ENCODE measurements at regions not wholly inside any gene's neighbourhood (a gene's known extent, or its start where the extent isn't known, plus 50 kb on each side); places are given as distances from the start of the nearest gene placed in this dataset.

GRCh38 chr1:55512466-55512865 is 297.3 kb upstream of the USP24 start:
- no peak for DNase-seq (ENCODE audit: low spot score)

- DNase-seq (ENCODE audit: low spot score): no peak
These were observed 292.4 kb upstream of the USP24 start for GRCh38 chr1:55507578-55507931.

- no peak for DNase-seq (ENCODE audit: low spot score)
These were observed 291.8 kb upstream of the USP24 start for GRCh38 chr1:55506740-55507577.

GRCh38 chr1:55505326-55505725 is 290.2 kb upstream of the USP24 start:
- no peak for DNase-seq (ENCODE audit: low spot score)

- peak; percentile 50 for DNase-seq (ENCODE audit: low spot score)
These were observed 289.2 kb upstream of the USP24 start for GRCh38 chr1:55504306-55504731.

- DNase-seq (ENCODE audit: low spot score): no peak
These were observed 288.6 kb upstream of the USP24 start for GRCh38 chr1:55503663-55504305.

- no peak for DNase-seq (ENCODE audit: low spot score)
These were observed 285.4 kb upstream of the USP24 start for GRCh38 chr1:55500601-55501000.

GRCh38 chr1:55490547-55490946 is 275.4 kb upstream of the USP24 start:
- DNase-seq (ENCODE audit: low spot score): no peak

- DNase-seq (ENCODE audit: low spot score): no peak
These were observed 269.0 kb upstream of the USP24 start for GRCh38 chr1:55484173-55484572.

GRCh38 chr1:55483523-55483922 is 268.4 kb upstream of the USP24 start:
- no peak for DNase-seq (ENCODE audit: low spot score)

GRCh38 chr1:55481634-55482033 is 266.5 kb upstream of the USP24 start:
- DNase-seq (ENCODE audit: low spot score): no peak

- no peak for DNase-seq (ENCODE audit: low spot score)
These were observed 265.0 kb upstream of the USP24 start for GRCh38 chr1:55480029-55480795.

- DNase-seq (ENCODE audit: low spot score): no peak
These were observed 263.6 kb upstream of the USP24 start for GRCh38 chr1:55478742-55479141.

- no peak for DNase-seq (ENCODE audit: low spot score)
These were observed 262.8 kb upstream of the USP24 start for GRCh38 chr1:55477953-55478352.

GRCh38 chr1:55476445-55477015 is 261.4 kb upstream of the USP24 start:
- DNase-seq (ENCODE audit: low spot score): no peak

- DNase-seq (ENCODE audit: low spot score): no peak
These were observed 259.1 kb upstream of the USP24 start for GRCh38 chr1:55474168-55474786.

GRCh38 chr1:55473661-55474060 is 258.5 kb upstream of the USP24 start:
- no peak for DNase-seq (ENCODE audit: low spot score)

GRCh38 chr1:55472784-55473183 is 257.6 kb upstream of the USP24 start:
- DNase-seq (ENCODE audit: low spot score): no peak

GRCh38 chr1:55472115-55472514 is 257.0 kb upstream of the USP24 start:
- DNase-seq (ENCODE audit: low spot score): no peak

GRCh38 chr1:55468142-55468795 is 253.1 kb upstream of the USP24 start:
- DNase-seq (ENCODE audit: low spot score): no peak

GRCh38 chr1:55466921-55467320 is 251.8 kb upstream of the USP24 start:
- DNase-seq (ENCODE audit: low spot score): no peak
